Transverse colon (tissue), 4 donors: ENCODE measurements at regions not wholly inside any gene's neighbourhood (a gene's known extent, or its start where the extent isn't known, plus 50 kb on each side); places are given as distances from the start of the nearest gene placed in this dataset.
"Not testable (repeated sequence)": the region's sequence is repeated elsewhere in the genome, so short reads cannot be mapped to it uniquely, and the experiment has no call there.

Source experiments
- DNase-seq: peaks from one replicate; pipeline ENCODE4 v3.0.0-alpha.2; 2019
- H3K27ac ChIP-seq, 4 donors: fragments of 200-600 bp; sonication (generic); 2 replicates each; pipeline ENCODE4 v1.5.1; 2016 to 2018; ENCODE audit warnings: inconsistent platforms in 4 of 4
- H3K27me3 ChIP-seq: fragments of 200-600 bp; sonication (generic); 2 replicates; pipeline ENCODE4 v1.5.1; 2017; ENCODE audit warnings: inconsistent platforms
- H3K36me3 ChIP-seq, 4 donors: fragments of 200-600 bp; sonication (generic); 2 replicates each; pipeline ENCODE4 v1.5.1; 2017 to 2019; ENCODE audit warnings: inconsistent platforms in 4 of 4
- H3K4me1 ChIP-seq, 4 donors: fragments of 200-600 bp; sonication (generic); 2 replicates each; pipeline ENCODE4 v1.5.1; 2017 to 2020; ENCODE audit warnings: inconsistent platforms in 4 of 4
- H3K4me3 ChIP-seq, 4 donors: fragments of 200-600 bp; sonication (generic); 1 replicate in 1 of 4; 2 replicates in 3 of 4; pipeline versions ENCODE4 v1.5.1 to v1.6.1; 2017 to 2019; ENCODE audit warnings: inconsistent platforms in 4 of 4
- H3K9me3 ChIP-seq, 2 donors: fragments of 200-600 bp; sonication (generic); 2 replicates each; pipeline ENCODE4 v1.5.1; 2017 to 2019; ENCODE audit warnings: inconsistent platforms in 2 of 2
- CTCF ChIP-seq, 5 experiments: fragments of 200-600 bp in 3 of 5; fragments of 450-650 bp in 2 of 5; sonication (generic) in 3 of 5; IDR thresholded peaks; 1 replicate in 2 of 5; 2 replicates in 3 of 5; pipeline ENCODE4 v1.5.1; 2016 to 2017; ENCODE audit warnings: antibody characterized with exemption in 5 of 5, inconsistent platforms in 3 of 5, mild to moderate bottlenecking in 2 of 5, moderate library complexity in 1 of 5
- EP300 ChIP-seq: sonication (generic); formaldehyde crosslinking; IDR thresholded peaks from one replicate; pipeline ENCODE4 v1.6.1; 2017; ENCODE audit warnings: antibody characterized with exemption, low read depth
- POLR2A ChIP-seq: fragments of 450-650 bp; IDR thresholded peaks from one replicate; pipeline ENCODE4 v1.6.1; 2016; ENCODE audit warnings: antibody characterized with exemption, mild to moderate bottlenecking, moderate library complexity
- POLR2AphosphoS5 ChIP-seq, 3 donors: sonication (generic); formaldehyde crosslinking; IDR thresholded peaks; one replicate each; pipeline ENCODE4 v1.6.1; 2016; ENCODE audit warnings: antibody characterized with exemption in 3 of 3
- WGBS, 2 donors: methylation state at CpG; one replicate each; pipeline ENCODE4 v1.1.5; 2018; ENCODE audit warnings: low coverage in 1 of 2; 5-methylcytosine and 5-hydroxymethylcytosine counted together
- in situ Hi-C, 4 donors: fragments of 200-750 bp; cut with MboI; loops; one replicate each; pipeline versions ENCODE4 v1.15.0 to v1.15.1; 2017; ENCODE audit warnings: low sequenced_read_pairs in 3 of 4, low pct_ligation_motif_present in 1 of 4, low pct_unique_long_range_greater_than_20kb in 1 of 4
- intact Hi-C: fragments of 100-400 bp; cut with DNase I; formaldehyde crosslinking; loops from one replicate; pipeline ENCODE4 v1.15.1; 2023; ENCODE audit warnings: low total_unique reads

- no peak for DNase-seq
- 46 to 64% methylated on average over 4 of the region's 4 CpGs for WGBS, 2 donors
- H3K27ac ChIP-seq: no peak overlapping the region
- intact Hi-C loops: no loop called here
- no peak for TF ChIP-seq CTCF (IDR thresholded peaks at IDR 0.05)
- TF ChIP-seq POLR2AphosphoS5 (IDR thresholded peaks at IDR 0.05): no peak
- no peak for TF ChIP-seq POLR2A
- TF ChIP-seq EP300: no peak
- H3K4me1 ChIP-seq: no peaks in the 10 kb centered on the region
- no peak overlapping the region for H3K4me3 ChIP-seq
- in situ Hi-C loops: no loop called here
- no peaks in the 10 kb centered on the region for H3K36me3 ChIP-seq
- no peaks in the 10 kb centered on the region for H3K27me3 ChIP-seq
- H3K9me3 ChIP-seq: no peaks in the 10 kb centered on the region
Observed at GRCh38 chr13:78499802-78500201, 103.5 kb downstream of the POU4F1 start.

- Histone ChIP-seq H3K4me1 (no peaks in the 10 kb centered on the region), H3K27ac (no peak overlapping the region), H3K9me3 (no peaks in the 10 kb centered on the region), H3K36me3 (no peaks in the 10 kb centered on the region), H3K4me3 (no peak overlapping the region), H3K27me3 (no peaks in the 10 kb centered on the region)
- TF ChIP-seq CTCF (IDR thresholded peaks at IDR 0.05): no peak
- no peak for TF ChIP-seq POLR2A
- TF ChIP-seq EP300: no peak
- TF ChIP-seq POLR2AphosphoS5 (IDR thresholded peaks at IDR 0.05): no peak
- WGBS, 2 donors: 63 to 69% methylated on average over 6 to 8 of the region's 8 CpGs
- intact Hi-C loops (no loop called here), in situ Hi-C loops (no loop called here)
- no peak for DNase-seq
Observed at GRCh38 chr13:78497702-78498355, 105.5 kb downstream of the POU4F1 start.

GRCh38 chr13:78491978-78492377 lies 111.4 kb downstream of the POU4F1 start:
- H3K9me3 ChIP-seq: peaks cover 5 to 8% of the 10 kb centered on the region in 2 donors
- DNase-seq: no peak
- no peak overlapping the region for H3K27ac ChIP-seq
- no peak overlapping the region for H3K4me3 ChIP-seq
- H3K36me3 ChIP-seq: no peaks in the 10 kb centered on the region
- intact Hi-C loops (no loop called here), in situ Hi-C loops (no loop called here)
- H3K27me3 ChIP-seq: no peaks in the 10 kb centered on the region
- H3K4me1 ChIP-seq: no peaks in the 10 kb centered on the region
- TF ChIP-seq POLR2A (no peak), EP300 (no peak), CTCF (IDR thresholded peaks at IDR 0.05) (no peak), POLR2AphosphoS5 (IDR thresholded peaks at IDR 0.05) (no peak)

- H3K9me3 ChIP-seq, H3K36me3 ChIP-seq, H3K27ac ChIP-seq, intact Hi-C loops, DNase-seq, H3K27me3 ChIP-seq, H3K4me1 ChIP-seq, H3K4me3 ChIP-seq, in situ Hi-C loops: not testable (repeated sequence)
- 70 to 78% methylated on average over 5 to 7 of the region's 7 CpGs for WGBS, 2 donors
Observed at GRCh38 chr13:78490225-78490624, 113.1 kb downstream of the POU4F1 start.

- Histone ChIP-seq H3K4me3 (no peak overlapping the region), H3K4me1 (no peaks in the 10 kb centered on the region), H3K27ac (no peak overlapping the region), H3K36me3 (no peaks in the 10 kb centered on the region), H3K9me3 (peaks cover 5 to 8% of the 10 kb centered on the region in 2 donors), H3K27me3 (no peaks in the 10 kb centered on the region)
- no peak for DNase-seq
- intact Hi-C loops: no loop called here
- TF ChIP-seq POLR2A (no peak), CTCF (IDR thresholded peaks at IDR 0.05) (no peak), POLR2AphosphoS5 (IDR thresholded peaks at IDR 0.05) (no peak), EP300 (no peak)
- in situ Hi-C loops: no loop called here
- 69 to 71% methylated on average over 1 of the region's 1 CpG for WGBS, 2 donors
Observed at GRCh38 chr13:78487707-78488106, 115.6 kb downstream of the POU4F1 start.
